Suprapubic skin (tissue), 4 donors: ENCODE measurements at regions not wholly inside any gene's neighbourhood (a gene's known extent, or its start where the extent isn't known, plus 50 kb on each side); places are given as distances from the start of the nearest gene placed in this dataset.

Source experiments
- CTCF ChIP-seq, 2 donors: fragments of 200-600 bp in 1 of 2; fragments of 450-650 bp in 1 of 2; sonication (generic) in 1 of 2; IDR thresholded peaks; one replicate each; pipeline ENCODE4 v1.5.1; 2016 to 2019; ENCODE audit warnings: antibody characterized with exemption in 2 of 2, mild to moderate bottlenecking in 1 of 2, moderate library complexity in 1 of 2
- EP300 ChIP-seq: sonication (generic); formaldehyde crosslinking; IDR thresholded peaks from one replicate; pipeline ENCODE4 v1.6.1; 2017; ENCODE audit warnings: antibody characterized with exemption
- POLR2A ChIP-seq, 2 donors: fragments of 450-650 bp; IDR thresholded peaks; one replicate each; pipeline ENCODE4 v1.6.1; 2017; ENCODE audit warnings: antibody characterized with exemption in 2 of 2, mild to moderate bottlenecking in 2 of 2, moderate library complexity in 2 of 2
- POLR2AphosphoS5 ChIP-seq, 3 donors: sonication (generic); formaldehyde crosslinking; IDR thresholded peaks; one replicate each; pipeline ENCODE4 v1.6.1; 2017; ENCODE audit warnings: antibody characterized with exemption in 3 of 3

GRCh38 chr16:52070341-52071057 lies 476.4 kb downstream of the TOX3 start:
- no peak for TF ChIP-seq CTCF (IDR thresholded peaks at IDR 0.05)
- no peak for TF ChIP-seq POLR2AphosphoS5 (IDR thresholded peaks at IDR 0.05)
- TF ChIP-seq EP300, result no peak
- TF ChIP-seq POLR2A (IDR thresholded peaks at IDR 0.05), result no peak
